ENCODE measurements at regions not wholly inside any gene's neighbourhood (a gene's known extent, or its start where the extent isn't known, plus 50 kb on each side); places are given as distances from the start of the nearest gene placed in this dataset.

DNA sequence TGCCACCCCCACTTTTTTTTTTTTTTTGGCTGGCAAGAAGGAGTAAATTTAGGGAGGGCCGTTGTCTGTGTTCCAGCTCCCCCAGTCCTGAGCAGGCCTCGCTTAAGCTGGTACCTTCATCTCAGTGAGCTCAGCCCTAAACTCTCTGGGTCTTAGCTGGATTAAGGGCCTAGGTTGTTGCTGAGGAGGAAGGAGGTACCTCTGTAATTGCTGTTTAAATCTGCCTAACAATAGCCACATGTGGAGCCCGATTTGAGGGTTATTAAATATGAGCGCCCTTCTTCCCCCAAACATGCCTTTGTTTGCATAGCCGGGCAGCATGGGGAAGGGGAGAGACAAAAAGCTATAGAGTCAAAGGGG, 179.0 kb upstream of the PITX1 start:
- Histone ChIP-seq H3K4me3 (replicated peaks in 1 of 3; ENCODE audit: insufficient read depth in 1 of 3, low read depth in 1 of 3, low read length in 3 of 3) (no peak overlapping the region), H3K27me3 (ENCODE audit: control insufficient read depth in 2 of 2, insufficient read depth in 2 of 2, low read length in 2 of 2) (peaks cover 3% of the 10 kb centered on the region in 2 experiments), H3K27ac (ENCODE audit: insufficient read depth, low read depth, low read length) (no peak overlapping the region), H3K9me1 (replicated peaks; ENCODE audit: control insufficient read depth, extremely low read depth, insufficient read depth, low read length) (no peaks in the 10 kb centered on the region), H3K4me1 (ENCODE audit: control insufficient read depth, extremely low read depth, insufficient read depth, low read length) (peaks cover 16% of the 10 kb centered on the region), H4K20me1 (replicated peaks; ENCODE audit: control insufficient read depth, extremely low read depth, insufficient read depth, low read length) (no peaks in the 10 kb centered on the region), H3K79me2 (ENCODE audit: control insufficient read depth, insufficient read depth, low read length) (no peaks in the 10 kb centered on the region), H3K9me3 (replicated peaks; ENCODE audit: control insufficient read depth, insufficient read depth, low read length) (no peaks in the 10 kb centered on the region), H3K4me2 (ENCODE audit: insufficient read depth, low read length) (no peak overlapping the region), H3K36me3 (ENCODE audit: control insufficient read depth in 2 of 2, extremely low read depth in 1 of 2, insufficient read depth in 2 of 2, low read length in 2 of 2) (no peaks in the 10 kb centered on the region), H2AFZ (ENCODE audit: low read depth, low read length) (no peak overlapping the region), H3K9ac (replicated peaks; ENCODE audit: extremely low read depth, insufficient read depth, low read length) (no peak overlapping the region)
- dilution Hi-C loops (cut with MboI; ENCODE audit: extremely low pct_ligation_motif_present, low sequenced_read_pairs) (no loop called here), intact Hi-C loops (cut with micrococcal nuclease) (no loop called here)
- FAIRE-seq: no peak
- no peak for TF ChIP-seq EZH2 (IDR thresholded peaks at IDR 0.05; ENCODE audit: borderline replicate concordance, low read depth, low read length, severe bottlenecking)
- TF ChIP-seq FOS (IDR thresholded peaks at IDR 0.05; ENCODE audit: borderline replicate concordance, insufficient read depth, low read length): no peak
- TF ChIP-seq GATA2 (IDR thresholded peaks at IDR 0.05; ENCODE audit: insufficient read depth, insufficient read length, low read depth, low read length): no peak
- no peak for TF ChIP-seq POLR2AphosphoS5 (IDR thresholded peaks at IDR 0.05; ENCODE audit: insufficient read depth, low read depth, low read length)
- TF ChIP-seq CTCF (IDR thresholded peaks at IDR 0.05; ENCODE audit: extremely low read depth in 1 of 2, insufficient read depth in 1 of 2, low read depth in 1 of 2, low read length in 2 of 2): no peak
- TF ChIP-seq, protein P1, sequence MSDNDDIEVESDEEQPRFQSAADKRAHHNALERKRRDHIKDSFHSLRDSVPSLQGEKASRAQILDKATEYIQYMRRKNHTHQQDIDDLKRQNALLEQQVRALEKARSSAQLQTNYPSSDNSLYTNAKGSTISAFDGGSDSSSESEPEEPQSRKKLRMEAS (IDR thresholded peaks at IDR 0.05; ENCODE audit: insufficient read depth, insufficient read length): no peak
- no peak for TF ChIP-seq MYC (IDR thresholded peaks at IDR 0.05; ENCODE audit: low read depth, low read length)
- TF ChIP-seq POLR2A (IDR thresholded peaks at IDR 0.05; ENCODE audit: low read depth, low read length): no peak
- no peak for TF ChIP-seq JUN (IDR thresholded peaks at IDR 0.05; ENCODE audit: borderline replicate concordance, insufficient read depth, insufficient read length, low read depth)
- no peak for DNase-seq (ENCODE audit: low read depth, low spot score)
- POLR2A ChIA-PET: no interaction called here
- CTCF ChIA-PET: interaction anchor here (0.8 to 2.4 kb wide), 4 partner anchors 22 to 353 kb away, joined by 3 to 8 read pairs (median 4); no protein-coding TSS in a partner anchor
- no TSS peak for BruUV-seq (replicated peaks)
